ENCODE measurements at regions not wholly inside any gene's neighbourhood (a gene's known extent, or its start where the extent isn't known, plus 50 kb on each side); places are given as distances from the start of the nearest gene placed in this dataset.

GRCh38 chr5:58208674-58209073 lies 251.2 kb downstream of the PLK2 start:
- intact Hi-C loops (cut with micrococcal nuclease; ENCODE audit: unreplicated experiment) = no loop called here
- no TSS peak for BruUV-seq (replicated peaks)
- no peak overlapping the region for H3K4me3 ChIP-seq (ENCODE audit: low read depth, low read length, poor library complexity, severe bottlenecking)
- no peaks in the 10 kb centered on the region for H3K4me1 ChIP-seq (ENCODE audit: insufficient read depth, low read length, poor library complexity, severe bottlenecking)
- no peak for TF ChIP-seq CTCF (conservative IDR thresholded peaks at IDR 0.05; ENCODE audit: low read depth, low read length)
- no peak for TF ChIP-seq EZH2 (IDR thresholded peaks at IDR 0.05; ENCODE audit: borderline replicate concordance, low read depth, low read length, poor library complexity, severe bottlenecking)
- H3K27me3 ChIP-seq (replicated peaks; ENCODE audit: insufficient read depth, low read depth, low read length, poor library complexity) = no peaks in the 10 kb centered on the region
- no peak overlapping the region for H3K27ac ChIP-seq (ENCODE audit: low read depth, low read length, poor library complexity, severe bottlenecking)
- DNase-seq (ENCODE audit: low spot score) = no peak
- no peaks in the 10 kb centered on the region for H3K36me3 ChIP-seq (ENCODE audit: insufficient read depth, low read length, poor library complexity, severe bottlenecking)
- no peaks in the 10 kb centered on the region for H3K9me3 ChIP-seq (ENCODE audit: low read depth, low read length, poor library complexity, severe bottlenecking)
- POLR2A ChIA-PET (ENCODE audit: low non-redundant PET) = no interaction called here
- CTCF ChIA-PET = no interaction called here

GRCh38 chr5:58207076-58207475 lies 252.8 kb downstream of the PLK2 start:
- no peak overlapping the region for H3K27ac ChIP-seq (ENCODE audit: low read depth, low read length, poor library complexity, severe bottlenecking)
- CTCF ChIA-PET = no interaction called here
- no TSS peak for BruUV-seq (replicated peaks)

GRCh38 chr5:58204966-58205365 lies 254.9 kb downstream of the PLK2 start:
- ChIA-PET CTCF (no interaction called here), POLR2A (ENCODE audit: low non-redundant PET) (no interaction called here)
- H3K4me1 ChIP-seq (ENCODE audit: insufficient read depth, low read length, poor library complexity, severe bottlenecking) = no peaks in the 10 kb centered on the region
- H3K9me3 ChIP-seq (ENCODE audit: low read depth, low read length, poor library complexity, severe bottlenecking) = no peaks in the 10 kb centered on the region
- no peak overlapping the region for H3K27ac ChIP-seq (ENCODE audit: low read depth, low read length, poor library complexity, severe bottlenecking)
- intact Hi-C loops (cut with micrococcal nuclease; ENCODE audit: unreplicated experiment) = no loop called here
- BruUV-seq (replicated peaks) = no TSS peak
- no peak for DNase-seq (ENCODE audit: low spot score)
- TF ChIP-seq CTCF (conservative IDR thresholded peaks at IDR 0.05; ENCODE audit: low read depth, low read length) = no peak
- TF ChIP-seq EZH2 (IDR thresholded peaks at IDR 0.05; ENCODE audit: borderline replicate concordance, low read depth, low read length, poor library complexity, severe bottlenecking) = no peak
- no peaks in the 10 kb centered on the region for H3K36me3 ChIP-seq (ENCODE audit: insufficient read depth, low read length, poor library complexity, severe bottlenecking)
- H3K27me3 ChIP-seq (replicated peaks; ENCODE audit: insufficient read depth, low read depth, low read length, poor library complexity) = no peaks in the 10 kb centered on the region
- no peak overlapping the region for H3K4me3 ChIP-seq (ENCODE audit: low read depth, low read length, poor library complexity, severe bottlenecking)

More at GRCh38 chr5:58207076-58207475, 252.8 kb downstream of the PLK2 start:
- H3K36me3 ChIP-seq (ENCODE audit: insufficient read depth, low read length, poor library complexity, severe bottlenecking) = no peaks in the 10 kb centered on the region
- no peaks in the 10 kb centered on the region for H3K27me3 ChIP-seq (replicated peaks; ENCODE audit: insufficient read depth, low read depth, low read length, poor library complexity)
- intact Hi-C loops (cut with micrococcal nuclease; ENCODE audit: unreplicated experiment) = no loop called here
- H3K4me1 ChIP-seq (ENCODE audit: insufficient read depth, low read length, poor library complexity, severe bottlenecking) = no peaks in the 10 kb centered on the region
- H3K9me3 ChIP-seq (ENCODE audit: low read depth, low read length, poor library complexity, severe bottlenecking) = no peaks in the 10 kb centered on the region
- no peak overlapping the region for H3K4me3 ChIP-seq (ENCODE audit: low read depth, low read length, poor library complexity, severe bottlenecking)
- POLR2A ChIA-PET (ENCODE audit: low non-redundant PET) = no interaction called here
- TF ChIP-seq CTCF (conservative IDR thresholded peaks at IDR 0.05; ENCODE audit: low read depth, low read length) (no peak), EZH2 (IDR thresholded peaks at IDR 0.05; ENCODE audit: borderline replicate concordance, low read depth, low read length, poor library complexity, severe bottlenecking) (no peak)
- no peak for DNase-seq (ENCODE audit: low spot score)
